Mesendoderm (in vitro differentiated cells): ENCODE measurements at regions not wholly inside any gene's neighbourhood (a gene's known extent, or its start where the extent isn't known, plus 50 kb on each side); places are given as distances from the start of the nearest gene placed in this dataset.

Experiments
- DNase-seq: peaks from one replicate; pipeline ENCODE4 v3.0.0; 2013
- H2AK5ac ChIP-seq: 2 replicates; pipeline ENCODE4 v1.6.1; 2013; ENCODE audit warnings: low read length, inconsistent platforms
- H2BK120ac ChIP-seq: 2 replicates; pipeline ENCODE4 v1.6.1; 2013; ENCODE audit warnings: low read depth, mild to moderate bottlenecking, low read length, moderate library complexity, mixed read lengths
- H2BK15ac ChIP-seq: replicated peaks from 2 replicates; pipeline ENCODE4 v1.6.1; 2013; ENCODE audit warnings: low read depth, mild to moderate bottlenecking, moderate library complexity
- H2BK5ac ChIP-seq: 2 replicates; pipeline ENCODE4 v1.6.1; 2013; ENCODE audit warnings: low read length, inconsistent platforms
- H3K18ac ChIP-seq: 2 replicates; pipeline ENCODE4 v1.6.1; 2013; ENCODE audit warnings: mild to moderate bottlenecking, low read length, mixed read lengths
- H3K23ac ChIP-seq: one replicate; pipeline ENCODE4 v1.6.1; 2013; ENCODE audit warnings: low read length
- H3K27ac ChIP-seq: 2 replicates; pipeline ENCODE4 v1.5.1; 2013; ENCODE audit warnings: low read depth, mild to moderate bottlenecking, inconsistent platforms, low read length, moderate library complexity
- H3K27me3 ChIP-seq: 2 replicates; pipeline ENCODE4 v1.6.1; 2013; ENCODE audit warnings: low read length, control low read depth, mild to moderate bottlenecking, inconsistent platforms; ENCODE audit not compliant: insufficient read depth, poor library complexity
- H3K36me3 ChIP-seq: 2 replicates; pipeline ENCODE4 v1.6.1; 2013; ENCODE audit warnings: low read length, inconsistent platforms; ENCODE audit not compliant: control insufficient read depth, insufficient read depth
- H3K4ac ChIP-seq: one replicate; pipeline ENCODE4 v1.6.1; 2013; ENCODE audit warnings: low read depth, mild to moderate bottlenecking, low read length, moderate library complexity
- H3K4me1 ChIP-seq: 2 replicates; pipeline ENCODE4 v1.6.1; 2013; ENCODE audit warnings: low read depth, low read length, inconsistent platforms; ENCODE audit not compliant: control insufficient read depth
- H3K4me2 ChIP-seq: 2 replicates; pipeline ENCODE4 v1.6.1; 2013; ENCODE audit warnings: low read length
- H3K4me3 ChIP-seq: 2 replicates; pipeline ENCODE4 v1.5.1; 2013; ENCODE audit warnings: mild to moderate bottlenecking, low read length
- H3K56ac ChIP-seq: one replicate; pipeline ENCODE4 v1.6.1; 2013; ENCODE audit warnings: low read length
- H3K79me1 ChIP-seq: 2 replicates; pipeline ENCODE4 v1.6.1; 2013; ENCODE audit warnings: low read length, inconsistent platforms
- H3K79me2 ChIP-seq: 2 replicates; pipeline ENCODE4 v1.6.1; 2013; ENCODE audit warnings: mild to moderate bottlenecking, low read length; ENCODE audit not compliant: control insufficient read depth, insufficient read depth
- H3K9ac ChIP-seq: 2 replicates; pipeline ENCODE4 v1.6.1; 2013; ENCODE audit warnings: low read length, inconsistent platforms
- H4K5ac ChIP-seq: one replicate; pipeline ENCODE4 v1.6.1; 2013; ENCODE audit warnings: low read length
- H4K8ac ChIP-seq: one replicate; pipeline ENCODE4 v1.6.1; 2013; ENCODE audit warnings: low read depth, mild to moderate bottlenecking, control low read depth, low read length, moderate library complexity
- WGBS: extraction: QIAGEN DNeasy Blood & Tissue Kit; methylation state at CpG from one replicate; pipeline ENCODE4 v1.1.7; 2013; ENCODE audit warnings: low lambda C conversion rate, missing lambda C conversion rate; ENCODE audit not compliant: insufficient coverage; ENCODE audit errors: extremely low coverage; 5-methylcytosine and 5-hydroxymethylcytosine counted together

DNA sequence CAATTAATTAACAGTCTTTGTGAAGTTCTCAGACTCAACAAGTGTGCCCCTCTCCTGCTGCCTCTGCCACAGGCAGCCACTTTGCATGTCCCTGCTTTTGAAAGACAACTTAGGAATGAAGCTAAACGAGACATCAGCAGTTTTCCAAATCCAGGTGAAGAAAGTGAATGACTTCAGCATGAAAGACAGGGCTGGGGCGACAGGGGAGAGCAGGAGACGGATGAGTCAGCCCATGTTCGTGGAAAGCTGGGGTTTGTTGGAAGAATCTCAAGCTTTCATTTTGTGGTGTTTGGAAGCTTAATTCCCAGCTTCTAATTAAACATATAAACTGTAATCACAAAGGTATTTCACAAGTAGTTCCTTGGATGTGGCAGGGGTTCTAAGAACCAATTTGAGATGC, 207.8 kb upstream of the MAP3K1 start:
- peak; percentile 82 for DNase-seq
- H3K27ac ChIP-seq: peak overlapping the region; percentile 57
- no CpG with 5 or more reads among the region's 4 CpGs for WGBS

DNA sequence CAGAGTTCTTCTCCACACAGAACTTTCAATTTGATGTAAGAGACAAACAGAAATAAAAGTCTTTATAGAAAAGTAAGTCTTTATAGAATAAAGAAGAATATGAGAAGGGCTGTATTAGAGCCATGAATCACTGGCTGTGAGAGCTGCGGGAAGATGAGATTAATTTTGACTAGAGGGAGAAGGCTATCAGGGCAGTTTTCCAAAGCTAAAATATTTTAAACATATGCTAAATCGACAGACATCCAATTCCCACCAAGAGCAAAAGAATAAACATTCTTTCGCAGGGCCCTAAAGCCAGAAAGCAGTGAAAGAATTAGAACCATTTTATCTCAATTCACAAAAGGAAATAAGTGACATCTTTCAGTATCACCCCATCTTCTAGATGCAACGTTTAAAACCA, 208.3 kb upstream of the MAP3K1 start:
- H2BK5ac ChIP-seq: no peak overlapping the region
- peaks cover 4% of the 10 kb centered on the region for H3K4me1 ChIP-seq
- no peak overlapping the region for H3K56ac ChIP-seq
- no peaks in the 10 kb centered on the region for H3K79me2 ChIP-seq
- H4K8ac ChIP-seq: no peak overlapping the region
- H4K5ac ChIP-seq: no peak overlapping the region
- no peak overlapping the region for H3K4ac ChIP-seq
- H3K36me3 ChIP-seq: no peaks in the 10 kb centered on the region
- no peak for DNase-seq
- no peak overlapping the region for H3K9ac ChIP-seq
- WGBS: no CpG with 5 or more reads among the region's 4 CpGs
- H3K4me3 ChIP-seq: no peak overlapping the region
- no peaks in the 10 kb centered on the region for H3K79me1 ChIP-seq
- no peak overlapping the region for H2BK120ac ChIP-seq
- no peak overlapping the region for H3K4me2 ChIP-seq
- no peak overlapping the region for H2AK5ac ChIP-seq
- H3K23ac ChIP-seq: no peak overlapping the region
- H2BK15ac ChIP-seq: no peak overlapping the region
- H3K27ac ChIP-seq: no peak overlapping the region
- no peaks in the 10 kb centered on the region for H3K27me3 ChIP-seq
- H3K18ac ChIP-seq: no peak overlapping the region

More for the DNA sequence above, 207.8 kb upstream of the MAP3K1 start:
- Histone ChIP-seq H4K8ac (no peak overlapping the region), H3K79me2 (no peaks in the 10 kb centered on the region), H3K79me1 (no peaks in the 10 kb centered on the region), H2BK5ac (no peak overlapping the region), H4K5ac (no peak overlapping the region), H3K23ac (no peak overlapping the region), H2BK15ac (no peak overlapping the region), H3K9ac (no peak overlapping the region), H2BK120ac (no peak overlapping the region), H3K18ac (peak overlapping the region; percentile 70), H3K4me1 (peaks cover 4% of the 10 kb centered on the region), H3K4me3 (no peak overlapping the region), H3K56ac (peak overlapping the region; percentile 29), H2AK5ac (no peak overlapping the region), H3K4ac (no peak overlapping the region), H3K36me3 (no peaks in the 10 kb centered on the region), H3K27me3 (no peaks in the 10 kb centered on the region), H3K4me2 (no peak overlapping the region)

- Histone ChIP-seq H4K8ac (no peak overlapping the region), H3K36me3 (no peaks in the 10 kb centered on the region), H3K27ac (no peak overlapping the region), H3K4me2 (no peak overlapping the region), H3K9ac (no peak overlapping the region), H3K4ac (no peak overlapping the region), H2BK5ac (no peak overlapping the region), H3K79me2 (no peaks in the 10 kb centered on the region), H3K18ac (no peak overlapping the region), H3K4me3 (no peak overlapping the region), H3K56ac (no peak overlapping the region), H3K27me3 (no peaks in the 10 kb centered on the region), H2AK5ac (no peak overlapping the region), H2BK15ac (no peak overlapping the region), H3K4me1 (peaks cover 4% of the 10 kb centered on the region), H4K5ac (no peak overlapping the region), H3K79me1 (no peaks in the 10 kb centered on the region), H3K23ac (no peak overlapping the region), H2BK120ac (no peak overlapping the region)
- no peak for DNase-seq
- no CpG with 5 or more reads among the region's 3 CpGs for WGBS
Observed at GRCh38 chr5:56606192-56606591, 209.2 kb upstream of the MAP3K1 start.

GRCh38 chr5:56605231-56605630, 210.1 kb upstream of the MAP3K1 start:
- no peak overlapping the region for H3K9ac ChIP-seq
- no peak overlapping the region for H3K27ac ChIP-seq
- no CpG with 5 or more reads among the region's 5 CpGs for WGBS
- no peak overlapping the region for H3K4ac ChIP-seq
- no peak overlapping the region for H2BK5ac ChIP-seq
- H3K18ac ChIP-seq: no peak overlapping the region
- peaks cover 4% of the 10 kb centered on the region for H3K4me1 ChIP-seq
- no peak overlapping the region for H3K23ac ChIP-seq
- no peak overlapping the region for H4K5ac ChIP-seq
- H4K8ac ChIP-seq: no peak overlapping the region
- no peak overlapping the region for H2AK5ac ChIP-seq
- no peaks in the 10 kb centered on the region for H3K79me2 ChIP-seq
- H3K27me3 ChIP-seq: no peaks in the 10 kb centered on the region
- H3K79me1 ChIP-seq: no peaks in the 10 kb centered on the region
- DNase-seq: no peak
- no peak overlapping the region for H3K56ac ChIP-seq
- no peak overlapping the region for H3K4me3 ChIP-seq
- no peaks in the 10 kb centered on the region for H3K36me3 ChIP-seq
- H2BK15ac ChIP-seq: no peak overlapping the region
- H3K4me2 ChIP-seq: no peak overlapping the region
- H2BK120ac ChIP-seq: no peak overlapping the region

GRCh38 chr5:56601641-56602071, 213.7 kb upstream of the MAP3K1 start:
- no peak overlapping the region for H2BK15ac ChIP-seq
- no peak overlapping the region for H3K4me3 ChIP-seq

GRCh38 chr5:56598941-56599340, 216.4 kb upstream of the MAP3K1 start:
- DNase-seq: no peak
- no peak overlapping the region for H3K23ac ChIP-seq
- no peaks in the 10 kb centered on the region for H3K4me1 ChIP-seq
- no peak overlapping the region for H3K9ac ChIP-seq
- H3K4me3 ChIP-seq: no peak overlapping the region
- no peaks in the 10 kb centered on the region for H3K79me2 ChIP-seq
- no peak overlapping the region for H3K18ac ChIP-seq
- no peaks in the 10 kb centered on the region for H3K27me3 ChIP-seq
- no peak overlapping the region for H4K8ac ChIP-seq
- no peak overlapping the region for H3K56ac ChIP-seq
- H2BK15ac ChIP-seq: no peak overlapping the region
- H2BK5ac ChIP-seq: no peak overlapping the region
- H3K79me1 ChIP-seq: no peaks in the 10 kb centered on the region
- no peak overlapping the region for H3K27ac ChIP-seq
- no peak overlapping the region for H2BK120ac ChIP-seq
- H3K36me3 ChIP-seq: no peaks in the 10 kb centered on the region
- H3K4ac ChIP-seq: no peak overlapping the region
- no peak overlapping the region for H2AK5ac ChIP-seq
- no peak overlapping the region for H3K4me2 ChIP-seq
- no peak overlapping the region for H4K5ac ChIP-seq

More at GRCh38 chr5:56601641-56602071, 213.7 kb upstream of the MAP3K1 start:
- H3K27me3 ChIP-seq: no peaks in the 10 kb centered on the region
- no peak overlapping the region for H3K18ac ChIP-seq
- WGBS: no CpG with 5 or more reads among the region's 3 CpGs
- no peak overlapping the region for H3K56ac ChIP-seq
- DNase-seq: peak; percentile 54
- H2BK120ac ChIP-seq: no peak overlapping the region
- no peak overlapping the region for H3K4me2 ChIP-seq
- H4K8ac ChIP-seq: no peak overlapping the region
- no peaks in the 10 kb centered on the region for H3K4me1 ChIP-seq
- no peaks in the 10 kb centered on the region for H3K36me3 ChIP-seq
- no peak overlapping the region for H3K4ac ChIP-seq
- no peak overlapping the region for H2AK5ac ChIP-seq
- H3K27ac ChIP-seq: no peak overlapping the region
- H3K79me1 ChIP-seq: no peaks in the 10 kb centered on the region
- no peak overlapping the region for H4K5ac ChIP-seq
- H3K79me2 ChIP-seq: no peaks in the 10 kb centered on the region
- no peak overlapping the region for H3K9ac ChIP-seq
- H2BK5ac ChIP-seq: no peak overlapping the region
- no peak overlapping the region for H3K23ac ChIP-seq
